Breast epithelium (tissue), 3 donors: ENCODE measurements at regions not wholly inside any gene's neighbourhood (a gene's known extent, or its start where the extent isn't known, plus 50 kb on each side); places are given as distances from the start of the nearest gene placed in this dataset.

Experiments used
- POLR2A ChIP-seq: fragments of 450-650 bp; IDR thresholded peaks from one replicate; pipeline ENCODE4 v1.6.1; 2016; ENCODE audit warnings: antibody characterized with exemption, mild to moderate bottlenecking, moderate library complexity
- TF ChIP-seq, protein P1 (sequence below), 3 donors: fragments of 450-650 bp; IDR thresholded peaks; one replicate each; pipeline ENCODE4 v1.5.1; 2016 to 2017; ENCODE audit warnings: antibody characterized with exemption in 3 of 3, mild to moderate bottlenecking in 3 of 3, moderate library complexity in 3 of 3

- TF ChIP-seq POLR2A: no peak
- TF ChIP-seq, protein P1, sequence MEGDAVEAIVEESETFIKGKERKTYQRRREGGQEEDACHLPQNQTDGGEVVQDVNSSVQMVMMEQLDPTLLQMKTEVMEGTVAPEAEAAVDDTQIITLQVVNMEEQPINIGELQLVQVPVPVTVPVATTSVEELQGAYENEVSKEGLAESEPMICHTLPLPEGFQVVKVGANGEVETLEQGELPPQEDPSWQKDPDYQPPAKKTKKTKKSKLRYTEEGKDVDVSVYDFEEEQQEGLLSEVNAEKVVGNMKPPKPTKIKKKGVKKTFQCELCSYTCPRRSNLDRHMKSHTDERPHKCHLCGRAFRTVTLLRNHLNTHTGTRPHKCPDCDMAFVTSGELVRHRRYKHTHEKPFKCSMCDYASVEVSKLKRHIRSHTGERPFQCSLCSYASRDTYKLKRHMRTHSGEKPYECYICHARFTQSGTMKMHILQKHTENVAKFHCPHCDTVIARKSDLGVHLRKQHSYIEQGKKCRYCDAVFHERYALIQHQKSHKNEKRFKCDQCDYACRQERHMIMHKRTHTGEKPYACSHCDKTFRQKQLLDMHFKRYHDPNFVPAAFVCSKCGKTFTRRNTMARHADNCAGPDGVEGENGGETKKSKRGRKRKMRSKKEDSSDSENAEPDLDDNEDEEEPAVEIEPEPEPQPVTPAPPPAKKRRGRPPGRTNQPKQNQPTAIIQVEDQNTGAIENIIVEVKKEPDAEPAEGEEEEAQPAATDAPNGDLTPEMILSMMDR (IDR thresholded peaks at IDR 0.05): no peak
Observed at GRCh38 chr2:14336759-14337382, 295.6 kb upstream of the LRATD1 start.
